ENCODE measurements at regions not wholly inside any gene's neighbourhood (a gene's known extent, or its start where the extent isn't known, plus 50 kb on each side); places are given as distances from the start of the nearest gene placed in this dataset.
"Not testable (repeated sequence)": the region's sequence is repeated elsewhere in the genome, so short reads cannot be mapped to it uniquely, and the experiment has no call there.

DNA sequence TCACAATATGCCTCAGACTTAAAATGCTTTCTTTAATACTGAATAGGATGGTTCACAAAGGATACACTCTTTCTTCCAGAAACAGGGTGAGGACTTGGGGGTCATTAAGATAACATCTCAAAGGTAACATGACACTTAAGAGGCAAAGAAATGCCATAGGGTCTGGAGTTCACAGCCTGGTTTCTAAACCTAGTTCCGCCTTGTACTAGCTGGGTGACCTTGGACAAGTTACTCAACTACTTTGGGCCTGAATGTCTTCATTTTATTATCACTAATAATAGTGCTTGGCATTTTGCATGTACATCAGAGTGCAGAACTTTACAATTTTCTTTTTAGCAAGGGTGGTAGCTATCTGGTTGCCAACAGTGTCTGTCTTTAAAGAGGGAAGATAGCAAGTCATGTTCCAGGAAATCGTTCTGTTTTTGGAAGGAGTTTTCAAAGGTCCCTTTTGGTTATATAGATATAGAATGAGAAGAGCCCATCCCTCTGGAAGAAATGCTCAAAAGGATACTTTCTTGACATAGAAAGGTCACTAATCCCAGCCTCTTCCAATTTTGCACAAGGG lies 257.8 kb downstream of the NUAK1 start:
- DNase-seq (ENCODE audit: low read depth), result no peak

DNA sequence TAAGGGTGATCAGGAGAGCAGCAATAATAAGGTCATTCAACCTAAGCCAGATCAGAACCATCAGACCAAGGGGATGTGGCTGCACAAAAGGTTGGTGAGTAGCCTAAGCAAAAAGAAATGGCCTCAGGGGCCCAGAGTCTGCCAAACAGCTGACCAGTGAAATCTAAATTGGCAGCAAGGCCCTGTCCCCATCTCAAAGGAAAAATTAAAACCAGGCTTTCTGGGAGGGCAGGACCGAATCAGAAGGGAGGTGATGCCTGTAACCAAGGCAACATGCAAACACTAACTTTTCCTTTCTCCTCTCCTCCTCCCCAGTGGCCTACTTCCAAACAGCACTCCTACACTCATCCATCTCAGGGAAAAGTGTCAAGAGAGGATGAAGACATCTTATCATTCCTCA lies 256.4 kb downstream of the NUAK1 start:
- DNase-seq (ENCODE audit: low read depth), result peak; percentile 55

DNA sequence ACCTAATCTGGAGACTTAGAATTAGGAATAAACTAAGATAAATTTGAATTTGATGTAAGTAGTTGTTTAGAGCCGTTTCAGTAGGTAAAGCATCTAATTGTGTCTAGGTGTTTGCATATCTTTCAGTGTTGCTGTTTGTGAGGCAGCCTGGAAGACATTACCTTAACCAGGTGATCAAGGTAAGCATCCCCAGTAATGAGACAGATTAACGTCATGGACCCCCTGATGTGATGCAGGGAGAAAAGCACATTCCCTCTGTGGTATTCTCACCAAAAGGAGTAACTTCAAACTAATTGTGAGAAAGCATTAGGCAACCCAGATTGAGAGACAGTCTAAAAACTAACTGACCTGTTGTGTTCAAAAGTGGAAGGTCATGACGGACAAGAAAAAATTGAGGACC lies 251.6 kb downstream of the NUAK1 start:
- no peak for DNase-seq (ENCODE audit: low read depth)

DNA sequence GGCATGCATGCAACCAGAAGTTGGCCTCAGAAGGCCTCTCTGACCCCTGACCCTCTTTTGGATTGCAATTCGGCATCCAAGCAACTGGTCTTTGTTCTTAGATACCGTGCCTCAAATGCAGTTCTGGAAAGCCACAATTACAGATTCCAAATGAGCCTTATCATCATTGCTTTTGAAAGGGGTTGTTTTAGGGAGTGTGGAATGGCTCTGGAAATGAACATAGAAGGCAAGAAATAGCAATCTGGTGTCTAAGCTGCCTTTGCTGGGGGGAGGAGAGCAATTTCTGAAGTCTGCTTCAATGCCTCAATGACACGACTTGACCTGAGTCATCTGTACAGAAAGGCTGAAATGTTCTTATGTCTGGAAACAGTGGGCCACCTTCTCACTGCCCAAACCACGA lies 250.1 kb downstream of the NUAK1 start:
- DNase-seq (ENCODE audit: low read depth), result no peak

DNA sequence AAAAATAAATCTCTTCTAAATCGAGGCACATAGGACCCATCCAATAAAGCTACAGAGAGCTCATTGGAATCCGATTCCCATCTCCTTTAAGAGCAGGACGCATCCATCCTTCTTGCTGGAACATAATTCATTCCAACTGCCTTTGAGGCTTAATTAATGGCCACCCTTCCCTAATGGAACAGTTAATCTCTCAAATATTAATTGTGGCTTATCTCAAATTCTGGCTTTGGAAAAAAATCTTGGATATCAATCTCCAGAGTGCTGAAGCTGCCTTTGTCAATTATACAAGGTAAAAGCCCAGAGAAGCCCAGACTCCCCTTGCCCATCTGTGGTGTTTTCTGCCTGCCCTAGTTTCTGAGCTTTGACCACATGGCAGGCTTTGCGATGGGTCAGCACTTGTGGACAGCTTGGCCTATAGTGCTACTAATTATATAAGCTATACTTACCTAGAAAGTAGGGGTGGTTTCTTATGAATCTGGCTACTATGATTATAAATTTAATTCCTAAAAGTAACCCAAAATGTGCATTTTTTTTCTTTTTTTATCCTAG lies 246.3 kb downstream of the NUAK1 start:
- no peak for DNase-seq (ENCODE audit: low read depth)

DNA sequence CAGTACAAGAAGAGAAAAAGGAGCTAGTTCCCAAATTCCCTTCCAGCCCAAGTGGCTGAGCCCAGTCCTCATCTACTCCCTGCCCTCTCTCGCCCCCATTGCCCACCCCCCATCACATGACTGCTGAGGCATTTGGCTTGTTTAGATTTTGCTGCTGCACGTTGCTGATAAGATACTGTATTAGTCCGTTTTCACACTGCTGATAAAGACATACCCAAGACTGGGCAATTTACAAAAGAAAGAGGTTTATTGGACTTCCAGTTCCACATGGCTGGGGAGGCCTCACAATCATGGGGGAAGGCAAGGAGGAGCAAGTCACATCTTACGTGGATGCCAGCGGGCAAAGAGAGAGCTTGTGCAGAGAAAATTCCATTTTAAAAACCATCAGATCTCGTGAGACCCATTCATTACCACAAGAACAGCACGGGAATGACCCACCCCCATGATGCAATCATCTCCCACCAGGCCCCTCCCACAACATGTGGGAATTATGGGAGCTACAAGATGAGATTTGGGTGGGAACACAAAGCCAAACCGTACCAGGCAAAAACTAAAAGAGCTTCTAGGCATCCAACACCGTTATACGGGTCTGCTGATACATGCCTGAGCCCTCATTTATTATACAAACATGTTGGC lies 243.4 kb downstream of the NUAK1 start:
- not testable (repeated sequence) for DNase-seq (ENCODE audit: low read depth)

DNA sequence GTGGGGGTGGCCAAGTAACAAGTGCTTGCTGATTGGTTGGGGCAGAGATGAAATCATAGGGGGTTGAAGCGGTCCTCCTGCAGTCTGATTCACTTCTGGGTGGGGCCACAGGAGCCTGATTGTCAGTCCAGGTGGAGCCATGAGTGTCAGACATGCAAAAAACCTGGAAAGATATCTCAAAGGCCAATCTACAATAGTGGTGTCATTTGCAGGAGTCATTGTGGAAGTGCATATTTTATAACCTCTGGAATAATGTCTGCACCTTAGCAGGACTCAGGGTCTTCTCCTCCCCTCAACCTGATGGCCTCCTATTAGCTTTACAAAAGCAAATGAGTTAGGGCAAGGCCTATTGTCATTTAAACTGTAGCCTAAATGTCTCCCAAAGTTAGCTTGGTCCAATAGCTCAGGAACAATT lies 241.4 kb downstream of the NUAK1 start:
- DNase-seq (ENCODE audit: low read depth), result no peak

DNA sequence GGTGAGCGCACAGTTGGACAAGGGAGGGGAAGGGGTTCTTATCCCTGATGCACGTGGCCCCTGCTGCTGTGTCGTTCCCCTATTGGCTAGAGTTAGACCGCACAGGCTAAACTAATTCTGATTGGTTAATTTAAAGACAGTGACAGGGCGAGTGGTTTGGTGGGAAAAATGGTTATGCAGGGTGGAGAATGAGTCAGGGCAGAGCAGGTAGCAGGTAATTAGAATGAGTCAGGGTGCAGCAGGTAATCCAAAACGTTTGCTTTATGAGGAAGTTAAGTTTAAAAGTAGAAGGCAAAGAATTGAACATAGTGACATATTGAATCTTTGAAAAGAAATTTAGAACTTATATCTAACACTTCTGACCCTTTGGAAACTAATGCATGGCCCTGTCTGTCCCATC lies 240.5 kb downstream of the NUAK1 start:
- DNase-seq (ENCODE audit: low read depth), result not testable (repeated sequence)

DNA sequence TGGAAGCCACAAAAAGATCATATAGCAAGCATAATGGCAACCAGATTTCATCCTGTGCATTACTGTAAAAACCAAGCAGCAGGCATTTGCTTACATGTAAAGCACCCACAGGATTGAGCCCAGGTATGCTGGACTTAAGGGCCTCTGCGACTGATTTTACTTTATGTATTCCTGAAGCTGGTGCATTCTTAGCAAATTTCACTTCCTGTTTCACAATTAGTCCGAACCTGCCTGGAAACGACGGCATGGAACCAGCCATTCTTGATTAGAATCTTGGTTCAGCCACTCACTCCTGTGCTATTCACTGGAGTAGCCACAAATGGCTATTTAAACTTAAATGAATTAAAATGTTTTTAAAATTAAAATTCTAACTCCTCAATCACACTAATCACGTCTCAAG lies 239.2 kb downstream of the NUAK1 start:
- no peak for DNase-seq (ENCODE audit: low read depth)

DNA sequence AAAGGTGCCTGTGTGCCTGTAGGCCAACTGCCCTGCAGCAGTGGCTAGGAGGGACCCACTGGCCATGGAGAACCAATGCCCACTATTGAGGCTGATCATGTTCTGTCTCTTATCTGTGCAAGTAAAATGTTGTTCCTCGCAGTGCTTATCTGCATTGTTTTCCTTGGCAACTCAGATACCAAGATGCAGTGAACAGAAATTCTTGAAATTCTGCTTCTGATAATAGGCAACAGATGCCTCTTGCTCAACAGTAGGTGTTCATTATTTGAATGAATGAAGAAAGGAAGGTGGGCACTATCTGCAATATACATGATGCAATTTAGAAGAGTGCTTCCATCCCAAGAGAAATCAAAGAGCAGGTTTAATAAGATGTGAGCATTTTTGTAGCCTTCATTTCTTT lies 232.2 kb downstream of the NUAK1 start:
- no peak for DNase-seq (ENCODE audit: low read depth)

DNA sequence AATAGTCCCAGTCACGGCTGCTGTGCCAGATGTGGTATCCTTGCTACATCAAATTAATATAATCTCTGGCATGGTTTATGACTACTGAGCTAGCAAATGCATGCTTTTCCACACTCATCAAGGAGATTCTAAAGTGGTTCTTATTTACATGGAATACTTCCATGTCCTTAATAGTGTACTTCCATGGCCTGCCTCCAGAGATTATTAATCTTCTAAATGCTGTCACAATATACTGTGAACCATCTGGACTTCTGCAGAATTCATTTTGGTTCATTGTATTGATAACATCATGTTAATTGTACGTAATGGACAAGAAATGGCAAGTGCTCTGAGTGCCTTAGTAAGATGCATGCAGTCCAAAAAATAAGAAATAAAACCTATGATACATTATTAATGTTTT lies 230.8 kb downstream of the NUAK1 start:
- DNase-seq (ENCODE audit: low read depth), result no peak

DNA sequence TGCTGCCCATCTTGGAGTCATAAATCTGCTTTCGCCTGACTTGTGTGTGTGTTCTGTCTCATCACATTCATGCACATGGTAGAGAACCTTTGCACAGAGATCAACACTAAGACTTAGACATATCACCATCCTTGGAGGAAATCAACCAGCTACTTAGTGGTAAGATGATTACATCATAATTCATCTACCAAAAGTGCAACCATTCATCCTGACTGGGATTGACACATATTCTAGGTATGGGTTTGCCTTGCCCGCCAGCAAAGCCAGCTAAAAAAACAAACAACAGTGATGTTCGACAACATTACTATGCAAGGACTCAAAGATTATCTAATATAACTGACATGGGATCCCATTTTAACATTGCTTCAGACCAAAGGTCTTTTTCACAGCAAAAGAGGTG lies 228.7 kb downstream of the NUAK1 start:
- no peak for DNase-seq (ENCODE audit: low read depth)

DNA sequence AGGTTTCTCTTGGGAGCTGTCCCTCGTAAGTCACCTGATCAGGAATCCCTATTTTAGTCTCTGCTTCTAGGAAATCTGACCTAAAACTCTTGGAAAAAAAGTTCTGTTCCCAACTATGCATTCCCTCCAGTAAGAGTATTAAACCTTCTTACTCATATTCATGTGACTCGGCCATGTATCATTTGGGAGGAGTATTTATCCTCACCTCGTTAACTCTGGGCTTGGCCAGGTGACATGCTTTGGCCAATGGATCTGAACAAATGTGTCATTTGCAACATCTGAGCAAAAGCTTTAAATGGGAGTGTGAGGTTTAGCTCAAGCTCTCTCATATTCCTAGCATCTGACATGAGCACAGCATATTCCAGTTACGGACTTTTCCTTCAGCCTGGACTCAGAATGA lies 226.8 kb downstream of the NUAK1 start:
- no peak for DNase-seq (ENCODE audit: low read depth)

DNA sequence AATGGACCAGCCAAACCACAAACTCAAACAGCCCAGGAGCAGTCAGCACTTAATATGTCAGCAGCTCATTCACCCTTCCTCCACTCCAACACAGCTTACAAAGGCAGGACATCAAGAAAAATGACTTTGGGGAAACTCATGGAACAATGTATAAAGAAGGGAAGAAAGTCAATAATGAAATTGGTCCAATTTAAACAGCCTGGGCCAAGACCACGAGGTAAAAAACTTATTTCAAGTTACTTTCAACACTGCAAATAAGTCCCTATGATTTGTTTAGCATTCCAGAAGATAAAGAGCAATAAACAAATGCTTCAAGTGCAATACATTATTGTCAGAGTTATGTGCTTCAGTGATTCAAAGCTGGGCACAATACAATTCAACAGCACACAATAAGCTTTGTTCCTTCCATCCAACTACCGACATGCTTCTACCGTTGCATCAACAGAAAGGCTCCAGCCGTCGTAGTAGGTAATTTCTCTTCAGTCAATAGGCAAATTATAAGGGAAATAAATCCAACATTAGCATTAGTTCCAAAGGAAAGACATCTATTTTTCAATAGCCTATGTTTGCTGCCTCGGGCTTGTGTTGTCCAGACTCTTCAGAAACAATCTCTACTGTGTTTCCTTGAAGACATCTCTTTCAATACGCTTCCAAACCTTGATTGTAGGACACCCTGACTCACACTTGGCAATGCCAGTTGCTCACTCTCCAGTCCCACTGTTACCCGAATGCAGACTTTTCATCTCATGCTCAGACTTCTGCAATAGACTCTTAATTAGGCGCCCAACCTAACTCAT lies 225.7 kb downstream of the NUAK1 start:
- DNase-seq (ENCODE audit: low read depth), result no peak

DNA sequence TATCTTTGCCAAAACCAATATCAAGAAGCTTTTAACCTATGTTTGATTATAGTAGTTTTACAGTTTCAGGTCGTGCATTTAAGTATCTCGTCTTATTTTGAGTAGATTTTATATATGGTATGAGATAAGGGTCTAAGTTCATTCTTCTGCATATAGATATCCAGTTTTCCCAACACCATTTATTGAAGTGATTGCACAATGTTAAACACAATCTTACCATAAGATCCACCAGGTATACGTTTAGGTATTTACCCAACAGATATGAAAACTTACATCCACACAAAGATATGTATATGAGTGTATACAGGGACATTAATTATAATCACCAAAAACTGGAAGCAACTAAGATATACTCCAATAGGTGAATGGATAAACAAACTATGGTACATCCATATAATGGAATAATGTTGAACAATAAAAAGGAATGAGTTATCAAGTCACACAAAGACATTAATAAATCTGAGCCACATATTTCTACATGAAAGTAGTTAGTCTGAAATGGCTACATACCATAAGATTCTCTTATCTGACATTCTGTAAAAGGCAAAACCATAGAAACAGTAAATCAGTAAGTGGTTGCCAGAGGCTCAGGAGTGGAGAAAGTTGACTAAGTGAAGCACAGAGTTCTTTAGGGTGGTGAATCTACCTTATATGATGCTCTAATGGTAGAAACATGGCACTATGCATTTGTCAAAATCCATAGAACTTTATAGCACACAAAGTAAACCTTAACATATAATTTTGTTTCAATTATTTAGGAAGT lies 222.6 kb downstream of the NUAK1 start:
- DNase-seq (ENCODE audit: low read depth), result no peak

DNA sequence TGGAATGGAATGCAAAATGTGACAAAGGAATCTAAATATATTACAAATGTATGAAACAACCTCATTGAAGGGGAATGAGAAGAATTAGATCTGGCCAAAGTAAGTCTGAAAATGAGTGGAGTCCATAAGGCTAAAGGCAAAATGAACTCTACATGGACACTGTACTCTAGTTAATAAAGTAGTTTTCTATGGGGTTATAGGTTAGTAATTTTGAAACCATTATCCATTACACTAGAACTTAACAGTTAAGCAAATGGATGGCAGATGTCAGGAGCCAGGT lies 222.1 kb downstream of the NUAK1 start:
- no peak for DNase-seq (ENCODE audit: low read depth)

DNA sequence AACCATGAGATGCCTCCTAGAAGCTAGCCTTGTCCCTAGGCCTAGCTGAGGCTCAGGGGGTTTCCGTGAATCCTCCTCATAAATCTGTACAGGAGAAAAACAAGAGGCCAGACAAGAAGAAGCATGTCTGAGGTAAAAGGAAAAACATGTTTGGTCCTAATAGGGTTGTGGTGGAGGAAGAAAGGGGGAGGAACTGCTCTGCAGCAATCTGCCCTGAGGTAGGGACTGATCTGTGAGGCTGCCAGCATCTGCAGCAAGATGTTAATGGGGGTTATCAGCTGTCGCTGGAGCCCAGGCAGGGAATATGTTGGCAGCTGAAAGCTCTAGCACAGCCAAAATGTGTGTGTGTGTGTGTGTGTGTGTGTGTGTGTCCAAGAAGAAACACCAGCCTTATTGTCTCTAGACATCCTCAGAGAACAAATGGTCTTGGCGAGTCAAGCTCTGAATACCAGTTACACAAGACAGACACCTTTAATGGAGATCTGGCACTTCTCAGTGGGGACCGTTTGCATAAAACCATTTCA lies 218.5 kb downstream of the NUAK1 start:
- DNase-seq (ENCODE audit: low read depth), result no peak

DNA sequence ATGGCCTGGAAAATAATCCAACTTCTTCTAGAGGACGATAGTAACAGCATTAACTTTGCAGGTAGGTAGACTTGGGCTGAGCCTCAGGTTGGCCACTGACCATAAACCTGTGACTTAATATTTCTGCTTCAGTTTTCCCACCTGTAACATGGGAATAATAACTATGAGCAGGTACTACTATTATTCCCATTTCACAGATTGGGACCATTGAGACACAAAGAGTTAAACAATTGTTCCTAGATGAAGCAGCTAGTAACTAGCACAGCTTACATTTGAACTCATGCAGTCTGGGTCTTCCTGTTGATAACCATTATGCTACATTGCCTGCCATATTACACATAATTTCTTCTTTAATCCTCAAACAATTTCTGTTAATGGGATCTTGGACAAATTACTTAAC lies 217.7 kb downstream of the NUAK1 start:
- no peak for DNase-seq (ENCODE audit: low read depth)

DNA sequence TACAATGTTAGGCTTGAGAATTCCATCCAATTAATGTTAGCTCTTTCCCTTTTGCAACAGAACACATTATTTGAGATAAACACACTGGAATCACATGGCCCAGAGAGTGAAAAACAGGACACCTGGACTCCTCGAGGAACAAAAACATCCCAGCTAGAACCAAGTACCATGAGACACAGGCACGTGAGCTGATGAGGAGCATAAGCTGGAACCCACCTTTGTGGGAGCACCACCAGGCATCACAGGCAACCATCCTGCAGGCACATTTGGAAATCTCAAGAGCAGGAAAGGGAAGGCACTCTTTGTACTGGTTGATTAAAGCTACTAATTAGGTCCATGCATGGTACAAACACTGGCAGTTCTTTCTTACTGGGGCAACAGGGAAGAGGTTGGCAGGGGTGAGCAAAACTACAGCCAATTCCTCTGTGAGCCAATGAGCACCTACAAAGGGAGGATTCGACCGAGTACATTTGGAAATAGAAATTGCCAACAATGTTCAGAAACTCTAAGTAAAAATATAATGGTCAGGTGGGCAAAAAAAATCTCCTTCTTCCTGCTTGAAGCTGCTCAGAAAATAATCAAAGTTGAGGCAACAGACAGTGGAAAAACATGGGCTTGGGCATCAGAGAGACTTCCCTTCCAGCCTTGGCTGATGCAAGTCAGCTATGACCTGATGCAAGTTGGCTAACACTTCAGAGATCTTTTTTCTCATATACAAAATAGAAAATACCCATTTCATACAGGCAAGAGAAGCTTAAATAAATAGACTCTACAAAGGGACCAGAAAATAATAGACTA lies 216.7 kb downstream of the NUAK1 start:
- no peak for DNase-seq (ENCODE audit: low read depth)

DNA sequence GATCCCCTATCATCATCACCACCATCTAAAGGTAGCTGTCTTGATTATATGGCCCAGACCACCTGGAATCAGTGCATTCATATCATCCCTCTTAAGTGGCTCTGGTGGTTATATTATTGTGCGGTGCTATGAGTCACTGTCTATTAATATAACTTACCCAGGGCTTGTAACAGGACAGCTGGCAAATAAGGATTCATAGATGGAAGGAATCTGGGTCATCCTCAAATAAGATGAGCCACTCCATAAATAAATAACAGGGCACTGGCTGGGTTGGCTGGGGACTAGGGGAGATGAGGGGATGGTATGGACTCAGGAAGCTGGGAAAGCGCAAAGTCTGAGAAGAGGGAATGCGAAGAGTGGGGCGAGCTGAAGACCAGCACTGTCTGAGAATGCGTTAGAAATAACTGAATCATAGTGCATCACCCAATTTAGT lies 216.1 kb downstream of the NUAK1 start:
- no peak for DNase-seq (ENCODE audit: low read depth)

DNA sequence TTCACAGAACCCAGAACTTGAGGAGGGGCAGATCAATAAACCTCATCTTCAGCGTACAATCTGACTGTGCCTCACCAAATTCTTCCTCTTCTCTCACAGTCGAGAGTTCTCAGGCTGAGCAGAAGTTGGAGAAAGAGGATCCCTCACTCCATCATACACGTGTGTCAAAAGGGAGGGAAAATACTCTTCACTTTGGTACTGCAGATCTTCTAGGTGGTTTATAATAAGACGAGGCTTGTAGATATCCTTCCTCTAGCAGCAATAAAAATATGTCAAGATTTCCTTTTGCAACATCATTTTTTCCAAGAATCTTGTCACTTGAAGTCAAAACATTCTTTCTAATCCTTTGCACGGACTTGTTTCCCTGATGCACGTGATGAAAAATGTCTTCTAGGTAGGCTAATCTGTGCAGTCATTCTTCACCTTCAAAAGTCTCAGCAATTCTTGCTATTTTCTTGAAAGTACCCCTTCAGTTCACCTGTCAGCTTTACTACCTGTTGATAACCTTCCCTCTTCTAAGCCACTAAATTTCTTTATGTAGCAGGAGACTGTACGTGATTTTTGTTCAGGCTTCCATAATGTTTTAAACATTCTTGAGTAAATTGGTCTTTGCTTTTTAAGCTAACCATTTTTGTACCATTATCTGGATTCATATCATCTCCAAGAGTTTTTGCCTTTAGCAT lies 214.1 kb downstream of the NUAK1 start:
- DNase-seq (ENCODE audit: low read depth), result no peak
